HG03575 (cell line): ENCODE measurements at regions not wholly inside any gene's neighbourhood (a gene's known extent, or its start where the extent isn't known, plus 50 kb on each side); places are given as distances from the start of the nearest gene placed in this dataset.

Experiments used
- ATAC-seq: cut with Tn5 transposase; IDR thresholded peaks from one replicate; pipeline ENCODE4 v1.9.1; 2021; ENCODE audit not compliant: unreplicated experiment, insufficient number of reproducible peaks, low FRiP score; ENCODE audit errors: extremely low read depth

DNA sequence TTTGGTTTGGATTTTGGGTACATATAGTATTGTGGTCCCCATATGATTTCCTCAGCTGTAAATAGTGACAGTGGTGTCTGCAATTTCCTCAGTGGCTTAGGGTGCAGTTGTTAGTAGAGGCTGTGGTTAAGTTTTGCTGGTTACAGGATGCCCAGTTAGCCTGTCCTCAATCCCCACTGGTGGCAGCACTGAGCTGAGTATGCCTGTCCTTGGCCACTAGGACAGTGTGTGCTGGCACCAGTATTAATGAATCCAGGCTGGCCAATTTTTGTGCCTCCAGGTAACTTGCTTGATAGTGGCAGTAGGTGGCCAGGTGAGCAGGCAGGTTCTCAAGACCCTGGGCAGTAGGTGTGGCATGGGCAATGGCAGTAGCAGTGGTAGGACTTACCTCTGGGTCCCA, 973.1 kb downstream of the TMEM182 start:
- ATAC-seq = no peak

DNA sequence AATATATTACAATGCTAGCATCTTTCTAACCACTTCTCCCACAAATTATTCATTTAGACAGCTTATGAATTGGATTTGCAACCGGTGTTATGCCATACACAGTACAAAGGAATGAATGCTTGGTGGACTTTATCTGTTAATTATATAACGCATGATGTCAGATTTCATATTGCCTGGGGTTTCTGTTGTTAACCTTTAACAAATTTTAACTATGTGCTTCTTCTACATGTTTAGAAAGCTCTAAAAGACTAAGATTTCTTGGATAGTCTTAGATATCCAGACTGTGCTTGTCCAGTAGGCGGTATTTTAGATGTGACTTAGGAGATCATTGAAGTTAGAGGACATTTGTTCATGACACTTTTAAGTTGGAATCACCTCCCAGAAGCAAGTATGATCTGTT, 976.3 kb downstream of the TMEM182 start:
- ATAC-seq = no peak

DNA sequence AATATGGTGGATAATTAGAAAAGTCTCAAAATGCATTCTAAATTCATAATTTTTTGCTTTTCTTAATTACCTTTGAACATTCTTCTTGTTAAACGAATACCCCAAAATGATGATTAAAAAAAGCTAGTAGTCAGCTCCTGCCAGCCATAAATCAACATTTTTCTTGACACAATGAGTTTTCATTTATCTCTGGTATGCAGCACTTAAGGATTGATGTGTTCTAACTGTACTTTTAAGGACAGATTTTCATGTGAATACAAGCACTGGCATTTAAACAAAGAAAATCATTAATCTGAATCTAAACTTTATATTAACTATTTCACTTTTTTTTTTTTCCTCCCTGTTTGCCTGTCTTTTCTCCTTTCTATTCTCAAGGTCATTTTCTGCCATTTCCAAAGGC, 976.8 kb downstream of the TMEM182 start:
- no peak for ATAC-seq

DNA sequence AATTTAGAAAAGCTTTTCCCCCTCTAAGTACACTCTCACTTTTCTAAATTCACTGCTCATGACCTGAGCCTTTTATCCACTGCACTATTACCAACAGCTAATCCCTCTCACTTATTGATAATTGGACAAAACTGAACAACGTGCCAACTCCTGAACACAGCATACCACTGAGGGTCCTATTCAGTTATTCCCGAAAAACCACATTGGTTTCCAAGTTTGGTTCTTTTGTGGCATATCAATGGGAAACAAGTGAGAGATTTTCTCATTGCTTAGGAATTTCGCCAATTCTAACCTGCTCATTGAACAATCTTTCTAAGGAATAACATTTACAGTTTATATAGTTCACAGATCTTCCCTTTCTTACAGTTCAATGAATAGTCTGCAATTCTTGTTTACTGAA, 977.4 kb downstream of the TMEM182 start:
- no peak for ATAC-seq

DNA sequence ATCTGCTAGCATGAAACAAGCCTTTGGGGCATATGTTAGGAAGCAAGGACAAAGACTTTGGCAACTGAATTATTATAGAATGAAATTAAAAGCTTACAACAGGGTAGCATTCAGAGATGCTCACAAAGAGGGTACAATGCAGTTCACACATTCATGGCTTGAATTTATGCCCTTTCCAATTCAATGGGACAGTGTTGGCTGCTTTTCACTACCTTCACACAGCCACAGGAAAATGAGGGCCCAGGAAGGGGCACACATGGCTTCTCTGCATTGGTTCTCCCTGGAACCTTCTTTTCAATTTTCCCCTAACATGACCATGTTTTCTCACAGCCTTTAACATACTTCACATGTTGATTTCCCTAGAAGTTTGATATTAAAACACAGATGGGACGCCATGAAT, 978.1 kb downstream of the TMEM182 start:
- no peak for ATAC-seq

DNA sequence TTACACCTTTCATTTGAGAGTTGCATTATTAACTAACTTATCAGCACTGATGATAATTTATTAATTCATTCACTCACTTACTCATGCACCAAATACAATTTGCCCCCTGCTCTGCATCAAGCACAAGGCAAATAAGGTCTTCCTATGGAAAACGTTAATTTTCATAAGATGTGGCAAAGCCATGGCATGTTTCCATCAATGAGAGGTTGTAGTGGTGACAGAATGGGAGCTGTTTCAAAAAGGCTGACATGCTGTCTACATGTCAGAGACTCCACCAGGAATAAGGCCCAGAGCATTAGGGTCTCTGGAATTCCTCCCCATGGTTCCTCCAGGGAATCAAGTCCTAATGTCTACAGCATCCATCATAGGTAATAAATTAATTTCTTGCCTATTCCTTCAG, 978.8 kb downstream of the TMEM182 start:
- ATAC-seq = no peak

DNA sequence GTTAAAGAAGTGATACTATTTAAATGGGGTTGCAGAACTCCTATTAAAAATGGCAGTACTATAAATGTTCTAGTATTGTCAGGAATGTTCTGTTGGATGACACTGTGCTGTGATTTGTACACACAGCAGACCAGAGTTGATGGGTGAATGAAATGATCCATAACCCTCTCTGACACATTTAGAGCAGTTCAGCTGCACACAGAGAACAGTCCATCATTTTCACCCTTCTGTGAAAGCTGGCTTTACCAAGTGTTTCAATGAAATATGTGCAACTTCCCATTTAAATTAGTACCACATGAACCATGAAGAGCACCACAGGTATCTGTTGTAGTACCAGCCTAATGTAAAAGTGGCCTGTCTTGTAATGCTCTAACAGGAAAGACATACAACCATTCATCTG, 981.4 kb downstream of the TMEM182 start:
- ATAC-seq = no peak

DNA sequence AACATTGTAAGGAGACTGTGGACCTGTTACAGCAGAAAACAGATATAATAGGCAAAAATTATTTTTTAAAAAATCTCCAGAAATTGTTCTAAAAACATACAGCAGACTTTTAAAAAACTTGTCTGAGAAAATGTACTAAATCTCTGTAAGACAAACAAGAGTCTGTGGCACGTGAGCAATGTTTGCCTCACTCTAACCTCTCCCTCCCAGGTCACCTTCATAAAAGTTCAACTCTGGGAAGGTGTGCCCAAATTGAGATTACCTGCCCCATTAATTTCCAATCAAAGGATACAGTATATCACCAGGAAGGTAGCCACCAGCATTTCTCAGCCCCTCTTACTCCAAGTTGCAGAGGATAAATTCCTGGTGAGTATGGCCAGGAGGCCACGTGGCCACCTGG, 992.7 kb downstream of the TMEM182 start:
- ATAC-seq = no peak

GRCh38 chr2:103773884-103774283, 1012.1 kb downstream of the TMEM182 start:
- no peak for ATAC-seq

DNA sequence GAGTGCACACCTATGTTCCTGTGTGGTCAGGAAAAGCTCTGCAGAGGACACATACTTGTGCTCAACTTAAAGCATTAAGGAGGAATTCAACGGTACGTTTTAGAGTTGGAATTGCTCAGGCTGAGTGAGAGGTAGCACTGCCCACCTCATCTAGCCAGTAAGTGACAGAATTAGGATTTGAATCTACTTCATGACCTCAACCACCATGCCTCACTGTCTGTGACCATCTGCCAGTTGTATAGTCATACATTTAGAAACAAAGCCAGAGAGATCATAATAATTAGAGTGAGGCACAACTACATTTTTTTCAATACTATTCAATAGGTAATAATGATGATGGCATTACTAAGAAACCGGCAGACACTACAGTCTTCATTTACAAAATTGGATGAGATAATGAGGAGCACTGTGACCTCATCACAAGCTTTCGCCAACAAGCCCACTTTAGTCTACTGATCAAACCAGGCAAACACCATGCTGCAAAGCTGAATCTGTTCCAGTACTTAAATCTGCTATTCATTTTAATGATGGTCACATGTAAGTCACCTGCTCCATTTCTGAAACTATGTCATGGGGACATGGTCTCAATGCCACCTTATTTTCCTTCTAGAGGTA, 1018.4 kb downstream of the TMEM182 start:
- ATAC-seq = no peak

DNA sequence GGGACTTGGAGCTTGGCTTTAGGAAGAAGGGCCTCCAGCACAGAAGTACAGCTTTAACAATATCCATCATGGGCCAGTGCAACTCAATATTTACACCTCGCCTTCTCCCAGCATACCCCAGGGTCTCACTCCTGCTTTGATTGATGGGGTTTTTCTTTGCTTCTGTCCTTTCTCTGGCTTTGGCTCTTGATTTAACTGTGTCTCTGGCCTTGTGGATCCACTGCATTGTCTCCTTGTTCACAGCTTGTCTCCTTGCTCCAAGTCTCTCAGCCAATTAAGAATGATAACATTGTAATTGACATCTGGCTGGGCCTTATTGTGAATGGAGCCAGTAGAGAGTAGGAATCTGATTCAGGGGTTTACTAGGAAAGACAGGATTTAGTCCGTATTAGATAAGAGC, 1019.5 kb downstream of the TMEM182 start:
- no peak for ATAC-seq

GRCh38 chr2:103784261-103784660, 1022.4 kb downstream of the TMEM182 start:
- ATAC-seq = no peak

DNA sequence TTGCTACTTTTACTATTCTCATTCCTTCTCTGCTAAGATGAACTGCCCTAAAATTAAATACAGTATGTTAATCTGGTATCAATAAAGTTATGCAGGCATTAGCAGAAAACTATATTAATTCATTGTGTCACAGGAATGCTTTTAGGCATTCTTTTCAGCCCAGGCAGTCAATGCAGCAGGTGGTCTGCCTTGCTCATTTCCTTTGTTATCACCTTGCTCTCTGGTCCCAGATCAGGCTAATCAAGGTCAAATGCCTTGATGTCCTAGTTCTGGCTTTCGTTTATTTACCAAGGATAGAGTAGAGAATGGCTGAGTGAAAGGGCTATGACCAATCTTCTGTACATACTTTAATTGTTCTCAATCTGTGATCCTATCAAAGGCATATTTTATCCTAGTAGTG, 1023.6 kb downstream of the TMEM182 start:
- no peak for ATAC-seq

GRCh38 chr2:103785956-103786355, 1024.1 kb downstream of the TMEM182 start:
- no peak for ATAC-seq

GRCh38 chr2:103788389-103788788, 1026.6 kb downstream of the TMEM182 start:
- no peak for ATAC-seq

DNA sequence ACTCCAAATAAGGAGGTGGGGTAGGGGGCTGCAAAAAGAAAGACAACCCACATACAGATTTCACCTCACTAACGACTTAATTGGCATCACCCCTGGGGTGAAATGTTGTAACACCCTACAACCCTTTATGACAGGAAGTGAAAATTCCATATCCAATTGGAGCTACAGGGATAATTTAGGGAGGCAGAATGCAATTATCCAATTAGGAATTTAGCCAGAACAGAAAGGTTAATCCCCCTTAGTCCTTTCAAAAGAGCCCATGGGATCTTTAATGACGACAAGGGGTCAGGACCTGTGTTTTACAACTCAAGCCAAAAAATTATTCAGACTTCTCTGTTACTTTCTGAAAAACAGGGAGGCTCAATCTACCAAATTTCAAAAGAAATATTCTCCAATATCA, 1027.1 kb downstream of the TMEM182 start:
- ATAC-seq = no peak

GRCh38 chr2:103789381-103790095, 1027.7 kb downstream of the TMEM182 start:
- no peak for ATAC-seq

- no peak for ATAC-seq
These were observed 1030.2 kb downstream of the TMEM182 start for GRCh38 chr2:103792042-103792441.

DNA sequence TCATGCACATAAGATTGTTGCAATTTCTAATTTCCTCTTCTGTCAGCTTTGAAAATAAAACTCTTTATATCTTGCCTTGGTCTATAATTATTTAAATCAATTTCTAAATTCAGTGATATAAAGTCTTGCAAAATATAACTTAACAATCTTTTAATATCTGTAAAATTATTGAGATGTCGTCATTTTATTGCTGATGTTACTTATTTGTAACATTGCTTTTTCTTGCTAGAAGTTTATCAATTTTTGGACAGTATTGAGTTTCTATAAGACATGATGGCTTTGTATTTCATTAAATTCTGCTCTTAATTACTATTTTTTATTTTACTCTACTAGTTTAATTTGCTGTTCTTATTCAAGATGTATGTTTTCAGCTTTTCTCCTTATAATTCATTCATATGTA, 1036.5 kb downstream of the TMEM182 start:
- ATAC-seq = no peak

- no peak for ATAC-seq
These were observed 1042.2 kb downstream of the TMEM182 start for GRCh38 chr2:103804013-103804412.

DNA sequence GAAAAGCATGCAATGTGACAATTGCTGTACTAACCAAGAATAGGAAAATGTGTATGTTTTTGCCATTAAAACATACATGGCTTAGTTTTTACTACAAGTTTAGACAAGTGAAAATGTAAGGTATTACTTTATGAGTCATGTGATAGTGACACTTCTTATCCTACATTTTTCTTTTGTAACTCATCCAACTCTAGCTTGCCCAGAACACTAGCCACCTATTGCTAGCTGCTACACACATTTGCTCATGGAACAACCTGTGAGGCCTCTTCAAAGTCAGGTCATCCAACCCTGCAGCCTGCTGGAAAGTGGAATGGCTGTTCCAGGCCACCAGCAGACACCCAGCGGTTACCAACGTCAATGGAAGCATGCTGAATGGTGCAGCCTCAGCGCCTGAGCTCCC, 1043.9 kb downstream of the TMEM182 start:
- ATAC-seq = no peak
